Skeletal muscle cell (primary cell): ENCODE measurements at regions not wholly inside any gene's neighbourhood (a gene's known extent, or its start where the extent isn't known, plus 50 kb on each side); places are given as distances from the start of the nearest gene placed in this dataset.

Source experiments
- DNase-seq: peaks from one replicate; pipeline ENCODE4 v3.0.0-alpha.2; 2010; ENCODE audit warnings: low read depth
- H3K4me3 ChIP-seq: 2 replicates; pipeline ENCODE4 v1.5.1; 2011; ENCODE audit warnings: low read depth, mild to moderate bottlenecking, control low read depth, low read length, moderate library complexity

DNA sequence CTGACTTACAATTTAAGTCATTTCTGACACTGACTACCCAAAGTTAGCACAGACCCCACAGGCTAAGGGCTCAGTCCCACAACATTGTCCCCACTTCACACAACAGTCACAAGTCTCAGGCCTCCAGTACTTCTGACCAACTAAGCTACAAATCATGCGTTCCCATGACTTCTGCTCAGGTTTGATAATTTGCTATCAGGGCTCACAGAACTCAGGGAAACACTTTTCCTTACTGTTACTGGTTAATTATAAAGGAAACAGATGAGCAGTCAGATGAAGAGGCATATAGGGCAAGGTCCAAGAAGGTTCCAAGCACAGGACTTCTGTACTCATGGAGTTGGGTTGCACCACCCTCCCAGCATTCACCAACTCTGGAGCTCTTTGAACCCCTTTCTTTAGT lies 151.2 kb upstream of the TNR start:
- H3K4me3 ChIP-seq, result no peak overlapping the region
- DNase-seq, result no peak

DNA sequence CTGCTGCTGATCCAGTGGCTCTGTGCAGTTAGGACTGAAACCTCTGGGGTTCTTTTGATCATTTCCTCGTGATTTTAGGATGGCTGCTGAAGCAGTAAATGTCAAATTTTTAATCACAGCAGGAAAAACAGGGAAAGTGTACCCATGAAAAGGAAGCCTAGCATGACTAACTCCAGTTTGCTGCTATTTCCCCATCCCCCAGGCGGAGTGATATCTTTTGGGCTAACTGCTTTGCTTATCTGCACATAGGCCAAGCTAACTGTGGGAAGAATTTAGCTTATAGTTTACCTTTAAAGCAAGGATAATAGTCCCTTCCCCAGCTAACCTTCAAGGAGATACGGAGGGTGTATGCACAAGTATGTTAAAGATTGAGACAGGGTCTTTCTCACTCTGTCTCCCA lies 149.8 kb upstream of the TNR start:
- H3K4me3 ChIP-seq, result no peak overlapping the region
- DNase-seq, result no peak

DNA sequence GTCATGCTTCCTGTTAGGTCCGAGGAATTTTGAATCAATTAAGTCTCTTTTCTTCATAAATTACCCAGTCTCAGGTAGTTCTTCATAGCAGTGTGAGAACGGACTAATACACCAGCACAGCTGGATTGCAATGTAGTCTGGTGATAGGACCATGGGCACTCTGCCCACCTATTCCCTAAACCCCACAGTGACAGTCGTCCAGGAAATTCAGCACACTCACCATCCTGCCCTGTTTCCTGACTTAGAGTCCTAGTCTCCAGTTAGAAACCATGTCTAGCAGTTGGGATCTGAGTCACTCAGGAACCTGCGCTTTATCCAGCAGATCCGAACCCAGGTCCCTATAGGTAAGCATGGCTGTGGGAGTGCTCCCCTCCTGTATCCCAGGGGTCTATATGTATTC lies 149.3 kb upstream of the TNR start:
- no peak for DNase-seq
- H3K4me3 ChIP-seq, result no peak overlapping the region

DNA sequence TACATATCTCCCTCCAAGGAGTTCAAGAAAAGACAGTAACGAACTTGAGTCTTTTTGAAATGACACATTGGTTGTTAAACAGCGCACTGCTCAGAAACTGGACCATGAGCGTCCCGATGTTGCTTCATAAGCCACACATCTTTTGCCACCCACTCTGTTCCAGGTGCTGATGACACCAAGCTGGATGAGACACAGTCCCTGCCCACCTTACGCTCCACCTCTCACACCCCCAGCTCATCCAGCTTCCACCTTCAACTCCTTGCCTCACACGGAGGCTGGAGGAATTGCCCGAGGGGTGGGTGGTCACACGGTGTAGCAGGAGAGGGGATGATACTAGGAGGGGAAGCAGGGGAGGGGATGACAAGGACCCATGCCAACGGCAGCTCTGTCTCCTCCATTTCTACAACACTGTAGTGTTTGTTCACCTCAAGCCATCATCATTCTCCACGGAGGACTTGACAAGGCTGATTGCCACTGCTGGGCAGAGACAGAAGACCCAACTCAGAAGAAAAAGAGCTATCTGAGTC lies 148.5 kb upstream of the TNR start:
- H3K4me3 ChIP-seq, result no peak overlapping the region
- DNase-seq, result no peak

DNA sequence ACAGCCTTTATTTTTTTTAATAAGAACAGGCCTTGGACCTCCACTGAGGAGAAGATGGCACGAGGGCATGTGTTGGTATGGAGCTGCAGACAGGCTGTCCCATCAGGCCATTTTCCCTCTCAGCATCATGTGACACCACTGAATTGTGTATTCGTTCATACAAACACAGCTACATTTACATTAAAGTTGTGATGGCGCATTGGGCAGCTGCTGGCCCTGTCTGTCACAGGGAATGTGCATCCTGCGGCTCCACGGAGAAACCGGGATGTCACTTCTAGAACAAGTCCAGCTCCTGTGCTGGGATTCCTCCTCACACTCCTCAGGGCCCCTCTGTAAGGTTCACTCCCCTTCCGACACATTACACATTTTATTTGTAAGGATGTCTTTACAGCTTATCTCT lies 147.6 kb upstream of the TNR start:
- DNase-seq, result no peak
- H3K4me3 ChIP-seq, result no peak overlapping the region

DNA sequence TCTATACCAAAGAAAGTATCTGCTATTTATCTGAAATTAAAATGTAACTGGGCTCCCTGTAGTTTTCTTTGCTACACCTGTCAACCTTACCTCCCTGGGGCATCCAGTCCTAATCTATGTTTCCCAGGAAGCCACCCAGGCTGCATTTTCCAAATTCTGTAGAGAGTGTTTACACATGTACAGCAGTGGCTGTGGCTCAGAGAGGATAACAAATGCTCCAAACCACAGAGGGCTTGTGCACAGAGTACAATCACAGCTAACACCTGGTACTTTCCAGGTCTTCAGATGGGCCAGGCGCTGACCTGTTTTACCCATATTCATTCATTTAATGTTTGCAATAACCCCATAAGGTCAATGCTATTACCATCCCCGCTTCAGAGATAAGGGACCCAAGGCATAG lies 146.5 kb upstream of the TNR start:
- DNase-seq, result no peak
- H3K4me3 ChIP-seq, result no peak overlapping the region

DNA sequence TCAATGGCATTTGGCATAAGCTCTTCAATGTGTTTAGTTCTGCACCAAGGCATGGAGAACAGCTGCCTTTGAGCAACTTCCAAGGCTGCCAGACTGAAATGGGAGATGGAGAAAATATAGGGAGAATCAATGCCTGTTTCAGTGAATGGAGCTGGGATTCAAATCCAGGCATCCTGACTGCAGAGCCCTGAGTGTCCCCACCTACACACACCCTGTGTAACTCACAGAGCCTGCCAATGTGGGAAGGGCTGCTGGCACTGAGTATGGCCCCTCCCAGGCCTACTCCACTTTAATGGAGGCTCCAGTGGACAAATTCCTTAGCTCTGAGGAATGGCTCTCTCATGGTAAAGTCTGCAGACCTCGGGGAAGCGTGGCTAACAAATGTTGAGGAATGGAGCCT lies 145.6 kb upstream of the TNR start:
- no peak overlapping the region for H3K4me3 ChIP-seq
- DNase-seq, result no peak

DNA sequence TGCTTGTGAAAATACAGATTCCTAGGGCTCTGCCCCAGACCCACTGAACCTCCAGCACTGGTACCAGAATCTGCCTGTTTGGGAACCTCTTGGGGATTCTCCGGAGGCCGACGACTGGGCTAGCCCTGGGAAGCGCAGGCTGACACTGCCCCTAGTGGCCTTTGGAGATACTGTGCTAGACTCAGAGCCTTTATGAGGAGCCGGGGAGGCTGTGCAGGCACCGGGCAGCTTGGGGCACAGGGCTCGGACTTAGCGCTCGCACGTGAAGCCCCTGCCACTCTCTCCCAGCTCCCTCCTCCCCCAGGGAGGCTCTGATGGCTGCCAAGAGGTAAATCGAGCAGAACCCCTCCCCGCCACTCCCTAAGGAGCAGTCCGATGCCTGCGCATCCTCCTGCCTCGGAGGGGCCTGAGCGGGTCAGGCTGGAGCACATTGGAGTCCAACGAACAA lies 144.6 kb upstream of the TNR start:
- DNase-seq, result peak; percentile 7

DNA sequence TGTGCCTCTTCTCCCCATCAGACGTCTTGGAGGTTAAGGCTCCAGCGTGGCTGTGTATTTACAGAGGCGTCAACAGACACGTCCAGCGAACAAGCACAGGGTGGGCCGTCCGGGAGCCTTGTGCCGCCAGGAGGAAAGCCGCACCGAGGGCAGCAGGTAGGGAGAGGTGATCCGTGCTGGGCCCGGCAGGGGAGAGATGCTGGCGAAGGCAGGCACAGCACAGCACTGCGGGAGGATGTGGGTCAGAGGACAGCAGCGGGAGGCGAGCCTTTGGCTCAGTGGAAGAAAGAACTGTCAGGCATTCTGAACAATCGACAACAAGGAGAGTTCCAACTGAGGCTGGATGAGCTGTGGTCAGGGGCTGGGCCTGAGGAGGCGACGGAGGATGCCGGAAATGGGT lies 144.1 kb upstream of the TNR start:
- DNase-seq, result no peak
- no peak overlapping the region for H3K4me3 ChIP-seq

More for the DNA sequence above, 144.6 kb upstream of the TNR start:
- no peak overlapping the region for H3K4me3 ChIP-seq

DNA sequence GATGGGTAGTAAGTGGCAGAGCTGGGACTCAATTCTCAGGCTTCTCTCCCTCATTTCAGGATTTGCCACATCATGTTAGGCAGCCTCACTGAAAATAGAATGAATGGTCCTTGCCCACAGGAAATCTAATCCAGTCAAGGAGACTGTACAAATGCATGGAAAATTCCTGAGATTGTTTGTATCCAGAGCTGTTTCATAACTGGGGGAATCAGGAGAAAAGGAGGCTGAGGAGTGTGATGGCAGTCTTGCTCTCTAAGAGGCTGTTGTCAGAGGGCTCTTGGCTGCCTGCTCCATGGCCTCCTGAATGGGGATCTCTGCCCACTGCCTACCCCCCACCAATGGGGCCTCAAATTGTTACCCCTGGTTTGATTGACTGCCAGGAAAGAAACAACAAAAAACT lies 141.9 kb upstream of the TNR start:
- H3K4me3 ChIP-seq, result no peak overlapping the region
- DNase-seq, result no peak

DNA sequence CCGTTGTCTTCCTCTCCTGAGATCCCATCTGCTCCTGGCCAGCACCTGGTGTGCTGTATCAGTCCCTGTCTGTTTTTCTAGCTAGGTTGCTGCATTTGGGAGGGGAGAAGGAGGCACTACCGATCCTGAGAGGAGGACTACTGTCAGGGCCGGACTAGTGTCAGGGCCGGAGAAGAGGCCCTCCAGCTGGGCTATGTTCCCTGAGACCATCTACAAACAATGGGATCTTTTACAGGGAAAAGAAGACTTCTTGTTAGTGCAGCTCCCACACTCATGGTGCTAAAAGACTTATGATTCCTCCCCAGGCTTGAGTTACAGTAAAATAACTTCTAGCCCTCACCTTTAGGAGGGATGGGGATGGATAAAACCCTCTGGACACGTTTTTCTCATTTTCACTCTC lies 141.0 kb upstream of the TNR start:
- no peak for DNase-seq
- H3K4me3 ChIP-seq, result no peak overlapping the region

DNA sequence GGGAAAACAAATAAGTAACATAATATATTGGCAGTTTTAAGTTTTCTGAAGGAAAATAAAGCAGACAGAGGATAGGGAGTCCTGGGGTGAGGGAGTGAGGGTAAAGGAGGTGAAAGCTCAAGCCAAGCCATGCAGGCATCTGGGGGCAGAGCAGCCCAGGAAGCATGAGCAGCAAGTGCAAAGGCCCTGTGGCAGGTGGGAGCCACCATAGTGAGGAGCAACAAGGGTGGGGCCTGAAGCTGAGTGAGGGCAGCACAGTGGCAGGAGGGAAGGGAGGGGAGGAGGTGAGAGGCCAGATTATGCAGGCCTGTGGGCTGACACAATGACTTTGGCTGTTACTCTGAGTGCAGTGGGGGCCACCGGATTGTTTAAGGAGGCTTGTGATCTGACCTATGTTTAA lies 138.8 kb upstream of the TNR start:
- no peak for DNase-seq

DNA sequence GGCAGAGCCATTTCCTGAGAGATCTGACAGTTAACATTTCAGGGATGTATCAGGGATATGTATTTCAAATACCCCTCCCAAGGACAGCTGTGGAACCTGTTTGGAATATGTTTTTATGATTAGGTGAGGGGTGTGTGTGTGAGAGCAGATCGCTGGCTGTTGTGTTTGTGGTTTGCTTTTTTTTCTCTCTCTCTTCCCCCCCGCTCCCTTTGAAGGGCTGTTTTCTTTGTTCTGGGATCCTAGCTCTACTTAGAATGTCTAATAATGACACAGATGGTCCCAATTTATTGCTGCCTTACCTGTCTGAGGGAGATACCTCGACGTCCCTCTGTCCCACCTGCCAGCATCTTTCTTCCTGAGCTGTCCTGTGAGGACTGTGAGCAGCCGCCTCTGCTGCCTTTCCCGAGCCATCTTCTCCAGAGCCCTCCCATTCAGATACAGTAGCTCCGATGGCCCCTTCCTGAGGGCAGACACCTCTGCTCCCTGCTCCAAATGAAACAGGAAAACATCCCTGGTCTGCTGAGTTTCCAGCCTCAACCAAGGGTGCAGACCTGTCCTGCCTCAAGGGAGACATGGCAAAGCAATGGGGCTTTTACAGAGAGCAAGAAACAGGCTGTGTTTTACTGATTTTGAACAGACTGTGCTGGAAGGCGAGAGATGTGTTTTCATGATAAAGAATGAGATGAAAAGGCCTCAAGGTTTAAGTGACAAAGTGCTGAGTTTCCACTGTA lies 138.0 kb upstream of the TNR start:
- no peak overlapping the region for H3K4me3 ChIP-seq
- DNase-seq, result no peak

More for the DNA sequence above, 138.8 kb upstream of the TNR start:
- no peak overlapping the region for H3K4me3 ChIP-seq

DNA sequence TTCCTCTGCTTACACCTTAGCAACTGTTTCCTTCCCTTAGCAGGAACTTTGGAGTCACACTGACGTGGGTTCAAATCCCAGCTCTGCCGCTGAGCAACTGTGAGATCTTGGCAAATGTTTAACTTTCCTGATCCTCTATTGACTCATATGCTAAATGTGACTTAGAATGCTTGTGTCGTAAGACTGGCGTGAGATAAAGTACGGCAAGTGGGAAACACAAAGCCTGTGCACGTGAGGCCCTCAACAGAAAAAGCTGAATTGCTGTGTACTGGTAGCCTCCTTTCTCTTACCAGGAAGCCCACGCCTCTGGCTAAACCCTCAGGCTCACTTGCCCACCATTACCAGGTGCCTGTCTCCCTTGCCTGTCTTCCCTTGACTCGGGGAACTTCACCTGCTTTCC lies 135.4 kb upstream of the TNR start:
- no peak overlapping the region for H3K4me3 ChIP-seq
- DNase-seq, result no peak

DNA sequence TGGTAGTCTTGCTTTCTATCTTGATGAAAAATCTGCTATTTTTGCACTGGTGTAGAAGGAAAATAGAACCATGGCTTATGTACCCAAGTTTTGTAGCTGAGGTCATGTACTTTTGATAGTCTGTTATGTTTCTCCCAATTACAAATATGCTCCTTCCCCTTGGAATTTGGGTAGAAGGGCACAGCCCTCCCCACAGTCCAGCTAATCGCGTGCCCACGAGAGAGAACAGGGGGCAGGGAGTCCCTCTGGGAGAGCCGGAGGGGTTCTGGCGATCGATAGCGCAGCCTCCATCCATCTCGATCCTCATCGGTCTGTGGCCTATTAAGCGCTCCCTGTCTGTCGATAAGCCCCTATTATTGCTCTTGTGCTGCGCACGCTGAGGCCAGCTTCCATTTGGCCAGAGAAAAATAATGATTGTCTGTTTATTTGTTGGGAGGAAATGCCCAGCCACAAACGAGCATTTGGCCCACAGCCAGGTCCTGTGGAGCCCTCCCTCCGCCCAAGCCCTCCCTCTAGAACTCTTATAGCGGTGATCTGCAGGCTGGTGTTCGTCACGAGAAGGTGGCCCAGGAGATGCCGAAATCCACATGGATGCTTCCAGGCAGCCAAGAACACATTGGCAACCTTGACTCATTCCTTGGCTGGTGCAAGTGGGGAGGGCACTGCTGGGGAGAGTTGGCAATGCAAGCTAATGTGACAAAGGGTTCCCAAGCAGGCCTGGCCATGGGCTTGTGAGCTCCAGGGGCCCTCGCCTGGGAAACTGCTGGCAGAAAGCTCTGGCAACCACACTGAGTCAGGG lies 134.7 kb upstream of the TNR start:
- DNase-seq, result no peak
- no peak overlapping the region for H3K4me3 ChIP-seq

DNA sequence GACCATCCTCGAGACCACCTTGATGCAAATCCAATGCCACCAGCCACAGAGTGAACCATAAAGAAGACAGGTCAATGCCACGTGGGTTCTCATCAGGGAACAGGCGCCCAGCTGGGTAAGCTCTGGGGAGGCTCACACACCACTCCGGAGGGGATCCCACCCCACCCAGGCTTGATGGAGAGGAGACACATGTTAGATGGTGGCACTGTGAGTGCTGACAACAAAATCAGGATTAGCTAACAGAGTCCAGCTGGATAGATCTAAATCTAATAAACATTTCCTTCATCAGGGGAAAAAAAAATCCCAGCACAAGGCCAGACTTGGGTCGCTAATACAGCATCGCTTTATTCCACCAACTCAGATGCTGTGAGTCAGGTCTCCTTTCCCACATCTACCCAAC lies 132.2 kb upstream of the TNR start:
- no peak overlapping the region for H3K4me3 ChIP-seq
- no peak for DNase-seq

DNA sequence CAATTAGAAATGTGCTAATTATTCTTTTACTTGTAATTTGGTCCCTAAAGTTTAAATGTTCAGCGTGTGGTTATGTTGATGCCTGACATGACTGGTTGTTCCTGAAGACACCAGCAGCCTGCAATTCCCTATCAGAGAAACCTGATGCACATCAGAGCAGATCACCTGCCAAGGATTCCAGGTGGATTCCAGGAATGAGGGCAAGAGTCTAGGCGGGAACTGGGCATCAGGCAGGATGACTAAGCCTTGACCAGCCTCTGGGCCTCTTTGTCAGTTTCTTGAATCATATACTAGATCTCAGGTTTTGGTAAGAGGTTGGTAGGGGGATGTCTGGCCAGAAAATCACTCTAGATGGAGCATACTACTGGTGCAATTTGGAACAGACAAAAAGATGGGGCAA lies 130.7 kb upstream of the TNR start:
- H3K4me3 ChIP-seq, result no peak overlapping the region
- DNase-seq, result no peak

DNA sequence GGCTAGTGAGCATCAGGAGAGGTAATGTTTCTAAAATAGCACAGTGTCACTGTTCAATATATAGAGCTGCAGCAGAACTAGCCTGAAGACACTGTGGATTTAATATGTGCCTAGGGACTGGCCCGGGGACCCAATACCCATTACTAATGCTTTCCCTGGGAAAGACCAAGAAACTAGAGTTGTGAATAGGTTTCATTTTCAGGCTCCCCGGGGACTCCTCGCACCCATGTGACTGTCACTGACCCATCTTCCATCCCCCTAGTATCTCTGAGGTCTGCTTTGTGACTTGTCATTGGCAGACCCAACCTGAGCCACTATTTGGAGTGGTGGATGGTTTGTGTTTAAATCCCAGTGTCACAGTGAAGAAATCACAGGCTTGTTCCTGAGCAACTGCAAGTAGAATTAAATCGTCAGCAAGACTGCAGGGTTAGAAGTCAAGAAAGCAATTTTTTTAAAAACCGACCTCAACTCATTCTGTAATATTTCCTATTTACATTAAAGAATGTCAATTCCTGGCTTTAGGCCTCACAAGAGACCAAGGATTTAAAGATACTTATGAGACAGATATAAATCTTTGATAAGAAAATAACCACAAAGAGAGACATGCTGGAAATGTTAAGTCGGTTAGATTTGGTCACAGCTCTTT lies 130.0 kb upstream of the TNR start:
- H3K4me3 ChIP-seq, result no peak overlapping the region

DNA sequence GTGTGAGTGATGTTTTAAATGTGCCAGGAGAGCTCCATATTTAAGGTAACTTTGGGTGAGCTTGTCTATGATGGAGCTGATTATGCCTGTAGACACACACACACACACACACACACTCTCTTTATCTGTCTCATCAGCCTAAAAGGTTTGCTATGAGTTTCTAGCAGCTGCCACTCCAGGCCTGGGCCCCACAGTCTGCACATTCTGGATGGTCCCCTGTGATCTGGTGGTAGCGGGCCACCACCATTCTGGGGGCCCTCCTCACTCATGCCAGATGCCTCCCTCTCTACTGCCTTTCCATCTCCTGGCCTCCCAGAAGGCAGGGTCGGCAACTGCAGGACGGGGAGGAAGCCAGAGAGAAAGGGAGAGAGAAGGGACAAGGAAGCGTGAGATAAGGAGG lies 129.2 kb upstream of the TNR start:
- no peak overlapping the region for H3K4me3 ChIP-seq
- no peak for DNase-seq

More for the DNA sequence above, 130.0 kb upstream of the TNR start:
- no peak for DNase-seq

DNA sequence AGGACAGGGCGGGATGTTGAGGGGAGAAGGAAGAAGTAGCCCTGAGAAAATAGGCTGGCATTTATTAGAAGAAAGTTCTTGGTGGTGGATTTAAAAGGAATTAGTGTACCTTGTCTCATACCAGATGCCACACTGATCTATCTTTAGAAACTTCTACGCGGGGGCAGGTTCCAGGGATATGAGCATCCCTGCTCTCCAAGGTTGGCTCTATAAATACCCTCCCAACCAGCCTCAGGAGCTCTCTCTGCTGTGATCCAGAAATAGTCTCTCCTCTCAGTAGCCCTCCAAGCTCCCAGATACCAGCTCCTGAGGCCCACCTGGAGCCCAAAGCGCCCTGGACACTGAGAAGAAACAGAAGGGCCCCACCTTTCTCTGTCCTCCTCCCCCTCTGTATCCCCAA lies 128.3 kb upstream of the TNR start:
- H3K4me3 ChIP-seq, result no peak overlapping the region
- DNase-seq, result no peak
